Uterus (tissue), 3 donors: ENCODE measurements at regions not wholly inside any gene's neighbourhood (a gene's known extent, or its start where the extent isn't known, plus 50 kb on each side); places are given as distances from the start of the nearest gene placed in this dataset.
"Not testable (repeated sequence)": the region's sequence is repeated elsewhere in the genome, so short reads cannot be mapped to it uniquely, and the experiment has no call there.

Source experiments
- DNase-seq, 2 donors: peaks; one replicate each; pipeline ENCODE4 v3.0.0-alpha.2; 2019 to 2020
- H3K27ac ChIP-seq, 2 donors: fragments of 200-600 bp; sonication (generic); 1 replicate in 1 of 2; 2 replicates in 1 of 2; pipeline ENCODE4 v1.5.1; 2016 to 2018
- H3K27me3 ChIP-seq, 2 donors: fragments of 200-600 bp; sonication (generic); one replicate each; pipeline ENCODE4 v1.5.1; 2018 to 2019; ENCODE audit warnings: control low read depth in 1 of 2
- H3K36me3 ChIP-seq, 2 donors: fragments of 200-600 bp; sonication (generic); one replicate each; pipeline ENCODE4 v1.5.1; 2019; ENCODE audit warnings: control low read depth in 1 of 2
- H3K4me1 ChIP-seq, 2 donors: fragments of 200-600 bp; sonication (generic); one replicate each; pipeline ENCODE4 v1.5.1; 2018 to 2019; ENCODE audit warnings: control low read depth in 1 of 2
- H3K4me3 ChIP-seq, 2 donors: fragments of 200-600 bp; sonication (generic); 1 replicate in 1 of 2; 2 replicates in 1 of 2; pipeline ENCODE4 v1.5.1; 2018 to 2019; ENCODE audit warnings: mild to moderate bottlenecking in 1 of 2
- H3K9me3 ChIP-seq, 2 donors: fragments of 200-600 bp; sonication (generic); one replicate each; pipeline ENCODE4 v1.5.1; 2019; ENCODE audit warnings: control low read depth in 1 of 2
- POLR2A ChIP-seq, 2 donors: fragments of 450-650 bp; IDR thresholded peaks; one replicate each; pipeline ENCODE4 v1.6.1; 2016; ENCODE audit warnings: antibody characterized with exemption in 2 of 2, mild to moderate bottlenecking in 1 of 2, moderate library complexity in 1 of 2
- intact Hi-C: fragments of 100-400 bp; cut with DNase I; formaldehyde crosslinking; loops from one replicate; pipeline ENCODE4 v1.15.1; 2023; ENCODE audit warnings: low total_unique reads
- TF ChIP-seq, protein P1 (sequence below), 4 experiments: fragments of 200-600 bp in 2 of 4; fragments of 450-650 bp in 2 of 4; sonication (generic) in 2 of 4; IDR thresholded peaks; one replicate each; pipeline ENCODE4 v1.5.1; 2016 to 2019; ENCODE audit warnings: antibody characterized with exemption in 4 of 4, mild to moderate bottlenecking in 2 of 4, moderate library complexity in 1 of 4
- donor health status: DM: yes; HTN: yes; CAD: no.

DNA sequence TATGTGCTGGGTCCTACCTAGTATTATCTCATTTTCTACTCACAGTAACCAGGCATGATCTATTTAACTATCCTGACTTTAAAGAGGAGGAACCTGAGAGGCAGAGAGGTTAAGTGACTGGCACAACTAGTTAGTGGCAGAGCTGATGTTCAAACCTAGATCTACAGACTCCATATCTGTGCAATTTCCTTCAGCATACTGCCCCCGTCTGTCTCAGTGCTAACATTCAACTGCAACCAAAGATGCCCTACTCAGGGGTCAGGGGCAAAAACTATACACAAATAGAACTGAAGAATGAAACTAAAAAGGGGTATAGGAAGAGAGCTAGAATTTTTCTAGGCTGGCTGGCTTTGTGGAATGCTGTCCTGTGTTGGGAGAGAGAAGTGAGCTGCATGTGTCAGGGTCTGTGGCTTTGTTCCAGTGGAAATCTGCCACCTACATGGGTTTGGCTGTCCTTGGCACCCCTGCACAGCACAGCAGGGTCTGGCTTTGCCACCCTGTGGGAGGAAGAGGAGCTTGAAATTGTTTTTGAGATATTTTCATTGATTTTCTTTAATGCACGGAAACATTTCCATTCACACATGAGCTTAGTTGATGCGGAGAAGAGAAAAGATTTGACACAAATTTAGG is 368.5 kb downstream of the RPS6KC1 start:
- TF ChIP-seq, protein P1, sequence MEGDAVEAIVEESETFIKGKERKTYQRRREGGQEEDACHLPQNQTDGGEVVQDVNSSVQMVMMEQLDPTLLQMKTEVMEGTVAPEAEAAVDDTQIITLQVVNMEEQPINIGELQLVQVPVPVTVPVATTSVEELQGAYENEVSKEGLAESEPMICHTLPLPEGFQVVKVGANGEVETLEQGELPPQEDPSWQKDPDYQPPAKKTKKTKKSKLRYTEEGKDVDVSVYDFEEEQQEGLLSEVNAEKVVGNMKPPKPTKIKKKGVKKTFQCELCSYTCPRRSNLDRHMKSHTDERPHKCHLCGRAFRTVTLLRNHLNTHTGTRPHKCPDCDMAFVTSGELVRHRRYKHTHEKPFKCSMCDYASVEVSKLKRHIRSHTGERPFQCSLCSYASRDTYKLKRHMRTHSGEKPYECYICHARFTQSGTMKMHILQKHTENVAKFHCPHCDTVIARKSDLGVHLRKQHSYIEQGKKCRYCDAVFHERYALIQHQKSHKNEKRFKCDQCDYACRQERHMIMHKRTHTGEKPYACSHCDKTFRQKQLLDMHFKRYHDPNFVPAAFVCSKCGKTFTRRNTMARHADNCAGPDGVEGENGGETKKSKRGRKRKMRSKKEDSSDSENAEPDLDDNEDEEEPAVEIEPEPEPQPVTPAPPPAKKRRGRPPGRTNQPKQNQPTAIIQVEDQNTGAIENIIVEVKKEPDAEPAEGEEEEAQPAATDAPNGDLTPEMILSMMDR (IDR thresholded peaks at IDR 0.05) = no peak
- no peak for TF ChIP-seq POLR2A (IDR thresholded peaks at IDR 0.05)
- intact Hi-C loops = no loop called here
- Histone ChIP-seq H3K27me3 (no peaks in the 10 kb centered on the region), H3K27ac (no peak overlapping the region), H3K36me3 (no peaks in the 10 kb centered on the region), H3K9me3 (no peaks in the 10 kb centered on the region), H3K4me1 (no peaks in the 10 kb centered on the region), H3K4me3 (no peak overlapping the region)
- DNase-seq = no peak

DNA sequence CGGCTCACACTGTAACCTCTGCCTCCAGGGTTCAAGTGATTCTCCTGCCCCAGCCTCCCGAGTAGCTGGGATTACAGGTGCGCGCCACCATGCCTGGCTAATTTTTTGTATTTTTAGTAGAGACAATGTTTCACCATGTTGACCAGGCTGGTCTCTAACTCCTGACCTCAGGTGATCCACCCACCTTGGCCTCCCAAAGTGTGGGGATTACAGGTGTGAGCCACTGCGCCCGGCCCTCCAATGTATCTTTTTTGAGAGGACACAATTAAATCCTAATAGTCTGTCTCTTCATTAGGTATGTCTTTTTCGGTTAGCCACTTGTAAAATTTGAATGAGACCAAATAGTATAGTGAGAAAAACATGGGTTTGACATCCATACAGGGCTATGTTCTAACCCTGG is 370.1 kb downstream of the RPS6KC1 start:
- H3K4me3 ChIP-seq, H3K27me3 ChIP-seq, H3K9me3 ChIP-seq, H3K4me1 ChIP-seq, H3K27ac ChIP-seq, intact Hi-C loops, DNase-seq, H3K36me3 ChIP-seq: not testable (repeated sequence)

DNA sequence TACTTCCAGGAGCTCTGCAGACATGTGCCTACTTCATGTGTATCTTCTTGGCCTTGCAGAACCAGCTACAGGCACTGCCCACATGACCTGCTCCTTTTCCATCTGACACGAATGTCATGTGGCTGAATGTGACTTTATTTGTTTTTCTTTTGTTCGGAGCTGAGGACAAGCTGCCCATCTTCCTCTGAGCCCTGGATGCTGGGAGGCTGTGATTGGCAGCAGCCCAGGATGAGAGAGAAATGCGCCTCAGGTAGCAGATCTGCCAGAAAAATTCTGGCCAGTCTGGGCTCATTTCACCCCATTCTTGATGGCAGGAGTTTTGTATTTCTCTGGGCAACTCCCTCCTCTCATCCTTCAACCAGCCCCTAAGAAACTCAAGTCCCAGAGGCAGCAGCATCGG is 372.0 kb downstream of the RPS6KC1 start:
- Histone ChIP-seq H3K4me1 (no peaks in the 10 kb centered on the region), H3K27ac (no peak overlapping the region), H3K27me3 (no peaks in the 10 kb centered on the region), H3K36me3 (no peaks in the 10 kb centered on the region), H3K4me3 (no peak overlapping the region), H3K9me3 (no peaks in the 10 kb centered on the region)
- DNase-seq = no peak
- intact Hi-C loops = no loop called here
- TF ChIP-seq POLR2A (IDR thresholded peaks at IDR 0.05) = no peak
- TF ChIP-seq, protein P1 (IDR thresholded peaks at IDR 0.05) = no peak

DNA sequence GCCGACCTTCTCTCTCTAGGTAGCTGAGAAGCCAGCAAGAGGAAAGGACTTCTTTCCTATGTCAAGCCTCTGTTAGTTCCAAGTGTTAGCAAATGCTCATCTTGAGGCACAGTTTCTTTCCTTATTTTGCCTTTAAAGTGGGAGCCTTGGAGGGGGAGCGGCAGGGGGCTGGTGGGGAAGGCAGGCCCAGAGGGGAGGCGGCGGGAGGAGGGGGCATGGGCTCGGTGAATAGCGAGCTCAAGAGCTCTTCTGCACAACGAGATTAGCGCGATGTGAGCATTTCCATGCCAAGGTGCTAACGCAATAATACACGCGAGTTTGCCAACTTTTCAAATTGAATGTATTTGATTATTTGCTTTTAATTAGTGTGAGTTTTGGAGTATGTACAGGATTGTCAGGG is 372.6 kb downstream of the RPS6KC1 start:
- Histone ChIP-seq H3K27ac (no peak overlapping the region), H3K4me3 (no peak overlapping the region), H3K36me3 (no peaks in the 10 kb centered on the region), H3K27me3 (no peaks in the 10 kb centered on the region), H3K4me1 (no peaks in the 10 kb centered on the region), H3K9me3 (no peaks in the 10 kb centered on the region)
- intact Hi-C loops = no loop called here
- TF ChIP-seq POLR2A (IDR thresholded peaks at IDR 0.05) = no peak
- TF ChIP-seq, protein P1 (IDR thresholded peaks at IDR 0.05) = no peak
- DNase-seq = no peak

DNA sequence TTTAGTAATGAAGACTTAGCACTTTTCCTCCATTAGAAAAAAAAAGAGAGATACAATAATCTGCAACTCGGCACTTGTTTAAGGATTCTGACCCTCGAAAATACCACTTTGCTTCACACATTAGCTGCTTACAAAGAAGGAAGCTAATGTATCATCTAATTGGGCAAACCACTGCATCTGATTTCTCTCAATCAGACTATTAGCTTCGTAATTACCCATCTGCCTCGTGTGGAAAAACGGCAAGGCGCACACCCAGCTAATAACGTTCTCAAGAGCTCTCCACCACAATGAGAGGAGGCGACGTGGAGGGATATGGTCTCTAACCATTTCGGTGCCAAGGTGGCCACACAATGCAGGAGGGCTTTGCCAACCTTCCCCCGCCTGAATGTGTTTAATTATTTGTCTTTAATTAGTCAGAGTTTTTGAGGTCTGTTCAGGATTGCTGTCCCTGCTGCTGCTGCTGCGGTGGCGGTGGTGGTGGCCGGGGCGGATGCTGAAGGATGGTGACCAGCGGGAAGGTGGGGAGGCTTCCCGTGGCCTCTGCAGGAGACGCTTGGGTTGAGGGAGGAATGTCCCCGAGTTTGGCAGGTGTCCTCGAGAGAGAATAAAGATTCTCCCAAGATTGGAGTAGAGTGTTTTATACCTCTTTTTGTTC is 374.5 kb downstream of the RPS6KC1 start:
- H3K9me3 ChIP-seq = no peaks in the 10 kb centered on the region
- H3K27me3 ChIP-seq = no peaks in the 10 kb centered on the region
- no peak for TF ChIP-seq POLR2A (IDR thresholded peaks at IDR 0.05)
- TF ChIP-seq, protein P1 (IDR thresholded peaks at IDR 0.05) = no peak
- no peaks in the 10 kb centered on the region for H3K4me1 ChIP-seq
- no peak overlapping the region for H3K4me3 ChIP-seq
- H3K27ac ChIP-seq = no peak overlapping the region
- DNase-seq = no peak
- intact Hi-C loops = no loop called here
- H3K36me3 ChIP-seq = no peaks in the 10 kb centered on the region
